DMS153 treated with DMSO at 0.1 percent for 48 hours (cell line): ENCODE measurements at regions not wholly inside any gene's neighbourhood (a gene's known extent, or its start where the extent isn't known, plus 50 kb on each side); places are given as distances from the start of the nearest gene placed in this dataset.

Experiments used
- DNase-seq: peaks from one replicate; lab custom pipeline; 2025; ENCODE audit not compliant: unreplicated experiment; lab: John Stamatoyannopoulos, UW

- DNase-seq, result no peak
Observed at GRCh38 chr13:106140476-106140875, 395.0 kb downstream of the EFNB2 start.

GRCh38 chr13:106139942-106140341, 395.5 kb downstream of the EFNB2 start:
- DNase-seq, result no peak

- no peak for DNase-seq
Observed at GRCh38 chr13:106139377-106139776, 396.1 kb downstream of the EFNB2 start.

- DNase-seq, result no peak
Observed at GRCh38 chr13:106138620-106139019, 396.8 kb downstream of the EFNB2 start.

GRCh38 chr13:106133025-106133424, 402.4 kb downstream of the EFNB2 start:
- DNase-seq, result no peak

- no peak for DNase-seq
Observed at GRCh38 chr13:106132216-106132615, 403.2 kb downstream of the EFNB2 start.

GRCh38 chr13:106129993-106130392, 405.5 kb downstream of the EFNB2 start:
- DNase-seq, result no peak

- peak; percentile 90 for DNase-seq
Observed at GRCh38 chr13:106129273-106129672, 406.2 kb downstream of the EFNB2 start.

GRCh38 chr13:106122234-106122633, 413.2 kb downstream of the EFNB2 start:
- no peak for DNase-seq

GRCh38 chr13:106121173-106121754, 414.2 kb downstream of the EFNB2 start:
- DNase-seq, result no peak

- no peak for DNase-seq
Observed at GRCh38 chr13:106118996-106119395, 416.5 kb downstream of the EFNB2 start.

- no peak for DNase-seq
Observed at GRCh38 chr13:106118050-106118449, 417.4 kb downstream of the EFNB2 start.

GRCh38 chr13:106117640-106118039, 417.8 kb downstream of the EFNB2 start:
- no peak for DNase-seq

GRCh38 chr13:106117035-106117434, 418.4 kb downstream of the EFNB2 start:
- no peak for DNase-seq

GRCh38 chr13:106115081-106115480, 420.4 kb downstream of the EFNB2 start:
- DNase-seq, result no peak

GRCh38 chr13:106113796-106114195, 421.7 kb downstream of the EFNB2 start:
- DNase-seq, result no peak

GRCh38 chr13:106112191-106112590, 423.3 kb downstream of the EFNB2 start:
- no peak for DNase-seq

- no peak for DNase-seq
Observed at GRCh38 chr13:106110241-106110855, 425.1 kb downstream of the EFNB2 start.

- no peak for DNase-seq
Observed at GRCh38 chr13:106109391-106109791, 426.1 kb downstream of the EFNB2 start.

GRCh38 chr13:106108346-106108745, 427.1 kb downstream of the EFNB2 start:
- DNase-seq, result no peak

GRCh38 chr13:106107061-106107460, 428.4 kb downstream of the EFNB2 start:
- no peak for DNase-seq

GRCh38 chr13:106105153-106105552, 430.3 kb downstream of the EFNB2 start:
- no peak for DNase-seq

GRCh38 chr13:106104281-106104901, 431.1 kb downstream of the EFNB2 start:
- DNase-seq, result no peak
